Stimulated activated CD8-positive, alpha-beta memory T cell treated with anti-CD3 and anti-CD28 coated beads, Interleukin-4, amount 100 ng/mL, for 1 hour (primary cell): ENCODE measurements at regions not wholly inside any gene's neighbourhood (a gene's known extent, or its start where the extent isn't known, plus 50 kb on each side); places are given as distances from the start of the nearest gene placed in this dataset.
"Not testable (repeated sequence)": the region's sequence is repeated elsewhere in the genome, so short reads cannot be mapped to it uniquely, and the experiment has no call there.

ENCODE experiments used
- DNase-seq, 2 donors: peaks; one replicate each; pipeline ENCODE4 v3.0.0-alpha.2; 2020; ENCODE audit warnings: low read depth in 2 of 2, low spot score in 1 of 2

GRCh38 chr2:121064186-121064585 lies 220.8 kb downstream of the TFCP2L1 start:
- no peak for DNase-seq

DNA sequence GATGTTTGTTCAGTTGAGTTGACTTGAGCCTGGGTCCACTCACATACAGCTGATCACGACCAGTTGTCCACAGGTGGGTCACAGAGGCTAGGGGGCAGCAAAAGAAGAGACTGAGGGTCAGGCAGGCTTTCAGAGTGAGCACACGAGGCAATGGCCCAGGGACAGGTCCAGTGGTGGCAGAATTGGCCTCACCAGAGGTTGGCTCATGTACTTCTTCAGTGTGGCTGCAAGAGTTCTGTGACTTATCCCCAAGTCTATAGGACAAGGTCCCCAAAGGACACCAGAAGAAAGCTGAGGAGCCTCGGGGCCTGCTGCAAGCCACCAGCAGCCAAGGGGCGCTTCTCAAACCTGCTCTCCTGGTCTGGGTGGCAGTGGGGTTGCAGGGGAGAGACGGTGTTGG lies 219.8 kb downstream of the TFCP2L1 start:
- DNase-seq: no peak

DNA sequence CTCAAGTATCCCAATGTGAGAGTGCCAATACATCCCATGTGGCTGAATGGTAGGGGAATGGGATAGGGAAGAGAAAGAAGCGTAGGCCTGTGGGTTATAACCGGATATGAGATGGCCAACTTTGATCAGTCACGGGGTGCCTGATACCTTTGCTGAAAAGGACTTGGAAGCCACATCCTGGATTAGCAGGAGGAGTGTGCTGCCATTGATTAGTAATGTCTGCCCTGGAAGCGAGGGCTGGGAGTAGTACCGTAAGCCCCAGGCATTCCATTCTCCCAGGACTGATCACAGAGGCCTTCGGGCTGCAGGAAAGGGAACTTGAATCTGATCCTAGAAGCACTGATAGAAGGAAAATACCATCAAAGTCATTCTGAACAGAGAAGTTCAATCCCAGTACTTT lies 218.5 kb downstream of the TFCP2L1 start:
- DNase-seq: no peak

- DNase-seq: no peak
Observed at GRCh38 chr2:121068851-121069250, 216.2 kb downstream of the TFCP2L1 start.

- DNase-seq: no peak
Observed at GRCh38 chr2:121069434-121069969, 215.5 kb downstream of the TFCP2L1 start.

- DNase-seq: not testable (repeated sequence)
Observed at GRCh38 chr2:121070061-121070460, 214.9 kb downstream of the TFCP2L1 start.

DNA sequence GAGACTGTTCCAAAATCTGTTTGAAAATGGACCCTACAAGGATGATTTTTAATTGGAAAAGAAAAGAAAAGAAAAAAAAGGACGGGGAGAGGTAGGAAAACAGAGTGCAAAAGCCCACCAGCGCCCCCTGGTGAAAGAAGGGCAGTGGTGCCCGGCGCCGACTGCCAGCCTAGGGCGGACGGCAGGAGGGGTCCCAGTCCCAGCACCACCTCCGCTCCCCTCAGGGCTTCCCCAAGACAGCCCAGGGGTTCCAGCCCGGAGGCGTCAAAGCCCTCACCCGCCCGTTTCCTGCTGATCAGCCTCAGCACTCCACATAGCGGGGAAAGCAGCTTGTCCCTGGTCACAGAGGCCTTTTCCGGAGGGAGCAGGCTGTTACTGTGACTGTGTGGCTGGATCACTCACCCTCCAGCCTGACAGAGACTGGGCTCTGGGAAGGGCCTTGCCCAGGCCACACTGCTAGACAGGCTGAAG lies 213.9 kb downstream of the TFCP2L1 start:
- no peak for DNase-seq

DNA sequence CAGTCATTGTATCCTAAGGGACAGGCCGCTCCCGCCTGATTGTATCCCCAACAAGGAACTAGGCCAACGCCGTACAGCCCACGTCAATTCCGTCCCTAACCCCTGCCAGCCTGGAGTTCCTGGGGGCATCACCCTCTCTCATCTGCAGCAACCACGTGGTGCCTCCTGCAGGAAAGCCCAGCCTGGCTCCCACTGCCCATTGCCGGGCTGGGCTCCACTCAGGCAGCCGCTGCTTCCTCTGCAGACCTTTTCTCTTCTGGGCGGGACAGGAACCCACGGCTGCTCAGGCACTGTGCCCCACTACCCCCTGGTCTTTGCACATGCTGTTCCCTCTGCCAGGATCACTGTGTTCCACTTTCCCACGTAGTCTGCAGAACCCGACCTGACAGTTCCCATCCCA lies 212.2 kb downstream of the TFCP2L1 start:
- DNase-seq: no peak

- DNase-seq: no peak
Observed at GRCh38 chr2:121073320-121074210, 211.4 kb downstream of the TFCP2L1 start.

DNA sequence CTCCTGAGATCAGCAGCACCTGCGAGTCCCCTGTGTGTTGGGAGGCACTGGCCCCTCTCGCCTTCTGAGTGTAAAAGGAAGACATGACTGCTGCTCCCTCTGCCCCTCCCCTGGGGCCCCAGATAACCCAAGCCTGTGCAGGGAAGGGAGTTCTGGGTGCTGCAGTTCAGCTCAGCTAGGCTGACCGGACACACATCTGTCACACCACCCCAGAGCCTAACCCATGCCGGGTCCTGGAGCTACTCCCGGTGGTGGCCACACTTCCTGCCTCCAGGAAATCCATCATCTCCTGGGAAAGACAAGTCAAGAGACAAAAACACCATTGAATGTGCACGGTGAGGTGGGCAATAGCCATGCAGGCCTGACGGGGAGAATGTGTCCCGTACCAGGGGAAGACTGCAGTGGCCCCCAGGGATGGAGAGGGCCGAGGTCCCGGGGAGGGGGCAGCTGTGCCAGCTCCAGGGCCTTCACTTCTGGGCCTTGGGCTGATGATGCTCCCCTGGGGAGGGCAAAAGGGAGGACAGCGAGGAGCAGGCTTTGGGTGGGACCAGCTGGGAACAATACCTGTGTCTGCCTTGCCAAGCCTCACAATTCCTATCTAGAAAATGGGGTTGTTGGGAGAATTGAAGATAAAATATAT lies 210.6 kb downstream of the TFCP2L1 start:
- DNase-seq: no peak

DNA sequence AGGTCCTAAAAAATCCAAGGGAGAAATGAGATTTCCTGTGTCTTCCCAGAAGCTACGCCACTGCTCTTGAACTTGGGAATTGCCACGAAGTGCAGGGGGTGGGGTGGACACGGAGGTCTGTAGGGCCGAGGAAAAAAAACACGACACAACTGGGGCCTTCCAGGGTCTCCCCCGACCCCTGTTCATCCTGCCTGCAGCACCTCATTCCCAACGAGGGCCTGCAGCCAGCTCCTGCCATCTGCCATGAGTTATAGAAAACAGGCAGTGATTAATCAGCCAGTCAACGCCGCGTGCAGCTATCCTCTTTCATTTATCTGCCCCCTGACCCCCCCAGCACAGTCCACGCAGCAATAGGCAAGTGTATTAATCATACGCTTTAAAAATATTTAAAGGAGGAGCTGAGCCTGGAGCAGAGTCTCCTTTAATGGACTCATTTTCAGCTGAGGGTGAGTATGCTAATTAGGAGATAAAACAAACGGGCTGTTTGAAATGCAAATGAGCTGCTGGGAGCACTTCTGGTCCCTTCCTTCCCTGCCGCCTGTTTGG lies 209.9 kb downstream of the TFCP2L1 start:
- DNase-seq: no peak

- no peak for DNase-seq
Observed at GRCh38 chr2:121075641-121076497, 209.1 kb downstream of the TFCP2L1 start.

- no peak for DNase-seq
Observed at GRCh38 chr2:121076498-121076820, 208.5 kb downstream of the TFCP2L1 start.

- DNase-seq: peak in 1 of 2 donors; percentile 27
Observed at GRCh38 chr2:121076885-121077549, 208.0 kb downstream of the TFCP2L1 start.

DNA sequence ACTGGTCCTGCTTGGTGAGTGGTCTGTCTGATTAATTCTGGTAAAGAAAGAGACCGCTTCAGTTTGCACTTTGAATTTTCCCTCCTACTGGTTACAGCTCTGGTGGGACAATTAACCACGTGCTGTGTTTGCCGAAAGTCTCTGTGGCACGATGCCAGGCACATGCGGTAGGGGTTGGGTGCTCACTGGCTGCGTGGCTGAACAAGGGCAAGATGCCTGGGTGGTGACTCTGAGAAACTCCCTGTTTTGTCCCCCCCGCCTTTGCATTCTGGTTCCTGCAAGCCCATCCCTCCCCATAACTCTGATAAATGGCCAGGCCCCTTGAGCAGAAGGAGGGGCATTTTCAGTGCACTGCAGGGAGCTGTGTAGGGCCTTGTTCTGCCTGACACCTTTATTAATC lies 206.1 kb downstream of the TFCP2L1 start:
- DNase-seq: no peak

DNA sequence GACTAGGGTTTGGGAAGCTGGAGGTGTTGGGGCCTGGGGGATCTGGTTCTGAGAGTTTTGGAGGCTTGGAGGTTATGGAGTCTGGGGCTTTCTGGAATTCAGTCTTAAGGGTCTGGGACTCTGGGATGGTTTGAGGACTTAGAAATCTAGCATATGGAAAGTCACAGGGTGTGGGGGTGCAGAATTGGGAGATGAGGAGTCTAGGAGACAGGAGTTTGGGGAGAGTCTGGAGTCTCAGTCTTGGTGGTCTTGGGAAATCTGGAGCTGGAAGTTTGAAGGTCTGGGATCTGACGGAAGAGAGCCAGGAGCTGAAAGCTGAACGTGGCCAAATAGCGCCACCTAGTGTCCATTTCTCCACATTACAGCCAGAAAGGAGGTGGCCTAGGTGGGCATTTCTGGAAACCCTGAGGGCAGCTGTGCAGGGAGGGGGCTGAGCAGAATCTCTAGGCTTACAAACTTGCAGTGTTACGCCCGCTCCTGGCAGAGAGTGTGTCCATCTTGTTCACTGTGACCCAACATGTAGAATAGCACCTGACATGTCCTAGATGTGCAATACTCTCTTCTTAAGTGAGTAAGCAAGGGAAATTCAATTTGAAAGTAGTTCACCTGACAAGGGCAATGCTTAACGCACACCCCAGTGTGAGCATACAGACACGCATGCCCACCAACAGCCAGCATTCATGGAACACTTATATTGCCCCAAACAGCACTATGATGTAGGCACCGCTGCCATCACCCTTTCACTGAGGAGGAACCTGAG lies 204.8 kb downstream of the TFCP2L1 start:
- peak in 1 of 2 donors; percentile 21 for DNase-seq

- no peak for DNase-seq
Observed at GRCh38 chr2:121081701-121082100, 203.3 kb downstream of the TFCP2L1 start.

DNA sequence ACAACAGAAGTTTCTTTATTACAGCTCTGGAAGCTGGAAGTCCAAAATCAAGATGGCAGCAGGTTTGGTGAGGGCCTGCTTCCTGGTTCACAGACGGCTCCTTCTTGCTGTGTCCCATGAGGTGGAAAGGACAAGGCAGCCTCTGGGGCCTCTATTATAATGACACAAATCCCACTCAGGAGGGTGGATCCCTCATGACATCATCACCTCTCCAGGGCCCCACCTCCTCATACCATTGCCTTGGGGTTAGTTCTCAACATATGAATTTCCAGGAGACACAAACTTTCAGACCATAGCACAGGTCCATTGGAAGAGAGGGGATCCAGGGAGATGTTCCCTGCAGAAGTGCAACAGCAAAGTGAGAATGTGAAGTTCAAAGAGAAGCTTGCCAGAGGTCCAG lies 202.8 kb downstream of the TFCP2L1 start:
- no peak for DNase-seq

GRCh38 chr2:121084130-121084680 lies 200.8 kb downstream of the TFCP2L1 start:
- DNase-seq: no peak
